Bronchial epithelial cell (primary cell): ENCODE measurements at regions not wholly inside any gene's neighbourhood (a gene's known extent, or its start where the extent isn't known, plus 50 kb on each side); places are given as distances from the start of the nearest gene placed in this dataset.
A peak's percentile ranks its signal among the peaks of the same experiment; 100 is the strongest.

Experiments used
- DNase-seq: peaks from one replicate; pipeline ENCODE4 v3.0.0-alpha.2; 2010; ENCODE audit warnings: low read depth
- FAIRE-seq: peaks from 2 replicates; lab custom pipeline; 2011; peaks lifted over from hg19 to GRCh38; lab: Jason Lieb, UNC
- H3K27me3 ChIP-seq: 2 replicates; pipeline ENCODE4 v1.5.1; 2011; ENCODE audit warnings: low read length; ENCODE audit not compliant: control insufficient read depth, insufficient read depth
- H3K36me3 ChIP-seq: 2 replicates; pipeline ENCODE4 v1.5.1; 2011; ENCODE audit warnings: low read length; ENCODE audit not compliant: control insufficient read depth, insufficient read depth
- H3K4me3 ChIP-seq: 2 replicates; pipeline ENCODE4 v1.5.1; 2011; ENCODE audit warnings: mild to moderate bottlenecking, low read depth, low read length, control low read depth
- TF ChIP-seq, protein P1 (sequence below): IDR thresholded peaks from 2 replicates; pipeline ENCODE4 v1.5.1; 2011; ENCODE audit warnings: mild to moderate bottlenecking, moderate library complexity, low read length, control low read depth, inconsistent platforms; ENCODE audit not compliant: insufficient read depth, severe bottlenecking

DNA sequence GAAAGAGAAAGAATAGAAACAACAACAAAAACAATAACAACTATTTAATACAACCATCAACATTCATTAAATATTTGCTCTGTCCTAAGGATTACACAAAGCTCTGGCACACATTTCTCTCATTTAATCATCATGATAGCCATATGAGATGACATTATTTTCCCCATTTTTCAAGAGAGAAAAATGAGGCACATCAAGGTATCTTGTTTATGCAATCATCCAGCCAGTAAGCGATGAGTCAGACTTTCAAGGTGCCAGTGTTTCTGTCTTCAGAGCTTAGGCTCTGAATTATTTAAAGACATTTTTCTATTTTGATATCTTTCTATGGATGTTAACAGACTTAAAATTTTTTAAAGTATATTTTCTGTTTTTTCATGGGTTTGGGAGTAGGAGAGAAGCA lies 541.8 kb upstream of the SMIM31 start:
- DNase-seq = peak; percentile 80
- no peaks in the 10 kb centered on the region for H3K36me3 ChIP-seq
- TF ChIP-seq, protein P1, sequence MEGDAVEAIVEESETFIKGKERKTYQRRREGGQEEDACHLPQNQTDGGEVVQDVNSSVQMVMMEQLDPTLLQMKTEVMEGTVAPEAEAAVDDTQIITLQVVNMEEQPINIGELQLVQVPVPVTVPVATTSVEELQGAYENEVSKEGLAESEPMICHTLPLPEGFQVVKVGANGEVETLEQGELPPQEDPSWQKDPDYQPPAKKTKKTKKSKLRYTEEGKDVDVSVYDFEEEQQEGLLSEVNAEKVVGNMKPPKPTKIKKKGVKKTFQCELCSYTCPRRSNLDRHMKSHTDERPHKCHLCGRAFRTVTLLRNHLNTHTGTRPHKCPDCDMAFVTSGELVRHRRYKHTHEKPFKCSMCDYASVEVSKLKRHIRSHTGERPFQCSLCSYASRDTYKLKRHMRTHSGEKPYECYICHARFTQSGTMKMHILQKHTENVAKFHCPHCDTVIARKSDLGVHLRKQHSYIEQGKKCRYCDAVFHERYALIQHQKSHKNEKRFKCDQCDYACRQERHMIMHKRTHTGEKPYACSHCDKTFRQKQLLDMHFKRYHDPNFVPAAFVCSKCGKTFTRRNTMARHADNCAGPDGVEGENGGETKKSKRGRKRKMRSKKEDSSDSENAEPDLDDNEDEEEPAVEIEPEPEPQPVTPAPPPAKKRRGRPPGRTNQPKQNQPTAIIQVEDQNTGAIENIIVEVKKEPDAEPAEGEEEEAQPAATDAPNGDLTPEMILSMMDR = no peak
- FAIRE-seq = no peak
- H3K4me3 ChIP-seq = no peak overlapping the region
- H3K27me3 ChIP-seq = no peaks in the 10 kb centered on the region

DNA sequence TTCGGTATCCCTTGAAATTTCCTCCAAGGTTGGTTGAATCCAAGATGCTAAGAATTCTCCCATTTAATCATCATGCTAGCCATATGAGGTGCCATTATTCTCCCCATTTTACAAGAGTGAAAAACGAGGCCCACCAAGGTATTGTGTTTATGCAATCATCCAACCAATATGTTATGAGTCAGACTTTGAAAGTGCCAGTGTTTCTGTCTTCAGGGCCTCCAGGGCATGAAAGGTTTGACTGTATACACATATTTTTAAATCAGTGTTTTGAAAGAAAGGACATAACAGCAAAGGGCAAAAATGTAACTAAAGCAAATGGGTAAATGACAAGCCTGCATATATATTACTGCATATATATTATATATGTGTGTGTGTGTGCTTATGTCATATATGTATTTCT lies 541.2 kb upstream of the SMIM31 start:
- peak; percentile 52 for DNase-seq
- Histone ChIP-seq H3K36me3 (no peaks in the 10 kb centered on the region), H3K4me3 (no peak overlapping the region), H3K27me3 (no peaks in the 10 kb centered on the region)
- TF ChIP-seq, protein P1 = no peak
- FAIRE-seq = no peak

DNA sequence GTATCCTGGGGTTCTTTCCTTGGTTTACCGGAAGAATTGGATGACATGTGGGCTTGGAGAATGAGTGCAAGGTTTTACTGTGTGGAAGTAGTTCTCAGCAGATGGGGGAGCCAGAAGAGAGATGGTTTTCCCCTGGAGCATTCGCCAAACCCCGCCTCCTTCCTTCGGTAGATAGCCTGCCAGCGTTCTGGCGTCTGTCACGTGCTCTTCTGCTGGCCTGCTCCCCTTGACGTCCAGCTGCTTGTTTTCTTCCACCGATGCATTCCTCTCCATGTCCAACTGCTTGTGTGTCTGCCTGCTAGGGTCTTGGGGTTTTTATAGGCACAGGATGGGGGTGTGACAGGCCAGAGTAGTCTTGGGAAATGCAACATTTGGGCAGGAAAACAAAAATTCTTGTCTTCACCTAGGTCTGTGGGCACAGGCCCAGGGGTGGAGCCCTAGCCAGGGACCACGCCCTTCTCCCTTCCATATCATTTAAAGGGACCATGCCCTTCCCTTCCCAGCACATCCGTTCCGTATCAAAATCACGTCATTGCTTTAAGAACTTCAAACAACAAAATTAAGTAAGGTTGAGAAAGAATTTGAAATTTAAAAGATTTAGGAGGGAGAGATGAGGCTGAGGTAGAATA lies 538.7 kb upstream of the SMIM31 start:
- DNase-seq = no peak
- no peak for FAIRE-seq
- TF ChIP-seq, protein P1 = no peak
- H3K36me3 ChIP-seq = no peaks in the 10 kb centered on the region
- no peak overlapping the region for H3K4me3 ChIP-seq
- H3K27me3 ChIP-seq = no peaks in the 10 kb centered on the region

DNA sequence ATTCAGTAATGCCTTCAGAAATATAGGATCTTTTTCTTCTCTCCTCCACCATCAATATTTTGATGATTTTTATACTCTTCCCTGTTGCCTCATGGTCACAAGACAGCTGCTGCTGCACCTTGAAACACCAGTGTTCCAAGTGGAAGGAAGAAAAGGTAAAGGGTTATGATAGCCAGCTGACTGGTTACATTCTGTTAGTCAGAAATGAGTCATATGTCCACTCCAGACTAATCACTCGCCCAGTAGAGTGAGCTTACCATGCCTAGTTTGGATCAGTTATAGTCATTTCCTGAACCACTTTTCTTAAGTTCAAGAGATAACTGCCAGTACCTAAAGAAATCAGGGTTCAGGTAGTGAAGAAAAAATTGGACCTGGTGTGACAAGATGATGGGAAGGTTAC lies 532.3 kb upstream of the SMIM31 start:
- Histone ChIP-seq H3K27me3 (no peaks in the 10 kb centered on the region), H3K4me3 (no peak overlapping the region), H3K36me3 (no peaks in the 10 kb centered on the region)
- TF ChIP-seq, protein P1 = no peak
- no peak for FAIRE-seq
- peak; percentile 70 for DNase-seq

DNA sequence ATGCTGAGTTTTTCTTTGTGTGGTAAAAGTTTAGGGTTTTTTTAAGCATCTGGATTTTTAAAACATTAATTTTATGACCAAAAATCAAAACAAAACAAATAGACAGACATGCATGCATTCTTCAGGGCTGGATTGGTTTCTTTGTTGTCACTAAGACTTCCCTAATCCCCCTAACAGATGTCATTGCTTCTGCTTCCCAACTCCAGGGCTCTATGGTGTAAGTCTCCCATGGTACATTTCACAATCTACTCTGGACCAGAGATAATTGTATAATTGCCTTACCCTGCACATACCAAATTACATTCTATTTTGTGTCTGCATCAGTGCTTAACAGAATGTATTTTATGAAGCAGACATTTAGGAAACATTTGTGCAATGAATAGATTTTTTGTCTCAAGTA lies 529.1 kb upstream of the SMIM31 start:
- TF ChIP-seq, protein P1 = no peak
- FAIRE-seq (no peak), DNase-seq (no peak)
- Histone ChIP-seq H3K27me3 (no peaks in the 10 kb centered on the region), H3K4me3 (no peak overlapping the region), H3K36me3 (no peaks in the 10 kb centered on the region)

DNA sequence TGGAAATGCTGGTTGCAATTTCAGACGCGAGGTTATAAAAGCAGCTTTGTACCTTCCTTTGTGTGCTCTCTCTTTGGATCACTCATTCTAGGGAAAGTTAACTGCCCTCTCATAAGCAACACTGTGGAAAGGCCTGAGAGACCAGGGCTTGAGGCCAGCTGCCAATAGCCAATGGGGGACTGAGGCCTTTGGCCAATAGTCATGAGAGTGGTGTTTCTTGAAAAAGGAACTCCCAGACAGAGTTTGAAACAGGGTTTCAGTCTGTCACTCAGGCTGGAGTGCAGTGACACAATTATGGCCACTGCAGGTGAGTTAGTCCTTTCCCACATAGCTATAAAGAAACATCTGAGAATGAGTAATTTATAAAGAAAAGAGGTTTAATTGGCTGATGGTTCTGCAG lies 524.7 kb upstream of the SMIM31 start:
- TF ChIP-seq, protein P1 = no peak
- no peaks in the 10 kb centered on the region for H3K27me3 ChIP-seq
- H3K36me3 ChIP-seq = no peaks in the 10 kb centered on the region
- DNase-seq = no peak
- no peak for FAIRE-seq
- H3K4me3 ChIP-seq = no peak overlapping the region
